ENCODE measurements at regions not wholly inside any gene's neighbourhood (a gene's known extent, or its start where the extent isn't known, plus 50 kb on each side); places are given as distances from the start of the nearest gene placed in this dataset.
"Not testable (repeated sequence)": the region's sequence is repeated elsewhere in the genome, so short reads cannot be mapped to it uniquely, and the experiment has no call there.

DNA sequence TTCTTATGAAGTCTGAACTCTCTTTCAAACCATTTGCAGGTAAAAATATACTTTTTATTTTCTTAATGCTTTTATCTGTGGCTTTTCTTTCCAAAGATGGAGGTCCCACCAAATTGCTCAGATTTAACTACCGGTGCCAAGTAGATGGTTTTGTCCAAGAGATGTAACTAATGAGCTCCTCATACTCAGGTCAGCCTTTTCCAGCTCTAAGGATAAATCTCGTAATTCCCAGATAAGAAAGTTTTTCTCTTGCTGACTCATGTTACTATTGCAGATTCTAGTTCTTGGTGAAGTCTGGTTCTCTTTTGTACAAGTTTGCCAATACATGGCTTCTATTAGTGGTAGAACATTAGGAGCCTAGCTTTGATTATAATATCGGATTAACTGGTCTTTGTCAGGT lies 550.8 kb upstream of the ZNF804A start:
- H3K79me2 ChIP-seq (ENCODE audit: low read length) = no peaks in the 10 kb centered on the region
- H3K4me2 ChIP-seq (ENCODE audit: low read length) = no peak overlapping the region
- ATAC-seq = no peak
- ChIA-PET POLR2A (ENCODE audit: unreplicated experiment) (no interaction called here), CTCF (interaction anchor here (0.5 kb wide), 1 partner anchor 42 kb away, joined by 3 read pairs; no protein-coding TSS in a partner anchor)
- DNase-seq = no peak
- no peaks in the 10 kb centered on the region for H4K20me1 ChIP-seq (ENCODE audit: low read length)
- H3F3A ChIP-seq (ENCODE audit: low read length, unreplicated experiment) = no peaks in the 10 kb centered on the region
- H3K9me2 ChIP-seq (replicated peaks; ENCODE audit: low read length) = no peaks in the 10 kb centered on the region
- no peak overlapping the region for H3K27ac ChIP-seq (ENCODE audit: low read length)
- H3K27me3 ChIP-seq (ENCODE audit: low read length) = no peaks in the 10 kb centered on the region
- H3K4me1 ChIP-seq (ENCODE audit: insufficient read depth, low read length) = no peaks in the 10 kb centered on the region
- TF ChIP-seq EZH2phosphoT487 (IDR thresholded peaks at IDR 0.05; ENCODE audit: borderline replicate concordance, low read length) = no peak
- H3K4me3 ChIP-seq (ENCODE audit: low read length) = no peak overlapping the region
- intact Hi-C loops (cut with micrococcal nuclease) = no loop called here
- no peaks in the 10 kb centered on the region for H3K36me3 ChIP-seq (ENCODE audit: low read depth, low read length)
- no TSS peak for BruUV-seq (replicated peaks)
- H3K9me3 ChIP-seq (ENCODE audit: low read length) = no peaks in the 10 kb centered on the region
- H2AFZ ChIP-seq (ENCODE audit: low read length) = no peak overlapping the region
- H3K9ac ChIP-seq (ENCODE audit: low read length) = no peak overlapping the region

DNA sequence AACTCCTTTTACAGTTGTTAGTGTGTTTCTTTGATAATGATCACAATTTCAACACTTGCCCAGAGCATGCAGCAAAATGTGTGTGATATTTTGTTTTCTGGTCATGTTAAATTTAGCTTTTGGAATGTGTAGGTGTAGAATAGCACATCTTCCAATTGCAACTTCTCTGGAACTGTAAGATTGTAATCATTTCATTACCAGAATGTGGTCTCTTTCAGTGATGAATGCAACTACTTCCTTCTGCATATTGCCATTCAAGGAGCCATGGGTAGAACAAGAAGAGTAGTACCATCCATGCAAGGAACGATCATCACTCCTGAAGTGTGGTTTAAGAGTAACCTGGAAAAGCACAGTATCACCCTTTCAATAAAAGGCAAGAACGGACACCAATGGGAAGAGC lies 548.8 kb upstream of the ZNF804A start:
- H3K27me3 ChIP-seq (ENCODE audit: low read length) = no peaks in the 10 kb centered on the region
- no peak for TF ChIP-seq EZH2phosphoT487 (IDR thresholded peaks at IDR 0.05; ENCODE audit: borderline replicate concordance, low read length)
- TF ChIP-seq, protein P1, sequence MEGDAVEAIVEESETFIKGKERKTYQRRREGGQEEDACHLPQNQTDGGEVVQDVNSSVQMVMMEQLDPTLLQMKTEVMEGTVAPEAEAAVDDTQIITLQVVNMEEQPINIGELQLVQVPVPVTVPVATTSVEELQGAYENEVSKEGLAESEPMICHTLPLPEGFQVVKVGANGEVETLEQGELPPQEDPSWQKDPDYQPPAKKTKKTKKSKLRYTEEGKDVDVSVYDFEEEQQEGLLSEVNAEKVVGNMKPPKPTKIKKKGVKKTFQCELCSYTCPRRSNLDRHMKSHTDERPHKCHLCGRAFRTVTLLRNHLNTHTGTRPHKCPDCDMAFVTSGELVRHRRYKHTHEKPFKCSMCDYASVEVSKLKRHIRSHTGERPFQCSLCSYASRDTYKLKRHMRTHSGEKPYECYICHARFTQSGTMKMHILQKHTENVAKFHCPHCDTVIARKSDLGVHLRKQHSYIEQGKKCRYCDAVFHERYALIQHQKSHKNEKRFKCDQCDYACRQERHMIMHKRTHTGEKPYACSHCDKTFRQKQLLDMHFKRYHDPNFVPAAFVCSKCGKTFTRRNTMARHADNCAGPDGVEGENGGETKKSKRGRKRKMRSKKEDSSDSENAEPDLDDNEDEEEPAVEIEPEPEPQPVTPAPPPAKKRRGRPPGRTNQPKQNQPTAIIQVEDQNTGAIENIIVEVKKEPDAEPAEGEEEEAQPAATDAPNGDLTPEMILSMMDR (conservative IDR thresholded peaks at IDR 0.05; ENCODE audit: low read depth, low read length) = no peak
- no peak for TF ChIP-seq EZH2 (IDR thresholded peaks at IDR 0.05; ENCODE audit: low read length, unreplicated experiment)
- ChIA-PET POLR2A (ENCODE audit: unreplicated experiment) (no interaction called here), CTCF (no interaction called here)
- no peaks in the 10 kb centered on the region for H3K9me3 ChIP-seq (ENCODE audit: low read length)
- no peak for DNase-seq
- H3K9me2 ChIP-seq (replicated peaks; ENCODE audit: low read length) = no peaks in the 10 kb centered on the region
- H3K27ac ChIP-seq (ENCODE audit: low read length) = no peak overlapping the region
- H3K36me3 ChIP-seq (ENCODE audit: low read depth, low read length) = no peaks in the 10 kb centered on the region
- H3F3A ChIP-seq (ENCODE audit: low read length, unreplicated experiment) = no peaks in the 10 kb centered on the region
- no peak overlapping the region for H3K4me3 ChIP-seq (ENCODE audit: low read length)
- no peak for ATAC-seq
- H4K20me1 ChIP-seq (ENCODE audit: low read length) = no peaks in the 10 kb centered on the region
- H3K9ac ChIP-seq (ENCODE audit: low read length) = no peak overlapping the region
- H3K4me1 ChIP-seq (ENCODE audit: insufficient read depth, low read length) = peaks cover 9% of the 10 kb centered on the region
- H3K79me2 ChIP-seq (ENCODE audit: low read length) = no peaks in the 10 kb centered on the region
- intact Hi-C loops (cut with micrococcal nuclease) = no loop called here
- no peak overlapping the region for H3K4me2 ChIP-seq (ENCODE audit: low read length)
- H2AFZ ChIP-seq (ENCODE audit: low read length) = no peak overlapping the region
- no TSS peak for BruUV-seq (replicated peaks)

DNA sequence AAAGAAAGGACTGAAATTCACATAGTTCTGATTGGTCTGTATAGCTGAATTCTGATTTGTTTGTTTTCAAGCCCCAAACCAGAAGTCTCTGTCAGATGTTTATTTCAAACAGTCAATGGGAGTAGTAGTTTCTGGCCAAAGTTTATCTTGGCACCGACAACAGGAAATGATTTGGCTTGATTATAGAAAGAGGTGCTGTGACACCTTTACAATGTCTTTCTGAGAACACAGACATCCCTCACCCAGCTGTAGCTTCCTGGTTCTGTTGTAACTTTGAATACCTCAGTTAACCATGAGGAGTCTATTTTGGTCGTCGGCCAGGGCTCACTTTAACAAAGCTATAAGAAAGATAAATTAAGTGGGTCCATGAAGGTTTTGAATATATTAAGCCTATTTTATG lies 545.0 kb upstream of the ZNF804A start:
- Histone ChIP-seq H3K79me2 (ENCODE audit: low read length) (no peaks in the 10 kb centered on the region), H4K20me1 (ENCODE audit: low read length) (no peaks in the 10 kb centered on the region), H3K4me1 (ENCODE audit: insufficient read depth, low read length) (peaks cover 9% of the 10 kb centered on the region), H2AFZ (ENCODE audit: low read length) (no peak overlapping the region), H3K36me3 (ENCODE audit: low read depth, low read length) (no peaks in the 10 kb centered on the region), H3K4me3 (ENCODE audit: low read length) (no peak overlapping the region), H3K27ac (ENCODE audit: low read length) (no peak overlapping the region), H3K9me3 (ENCODE audit: low read length) (no peaks in the 10 kb centered on the region), H3K9me2 (replicated peaks; ENCODE audit: low read length) (no peaks in the 10 kb centered on the region), H3K27me3 (ENCODE audit: low read length) (no peaks in the 10 kb centered on the region), H3F3A (ENCODE audit: low read length, unreplicated experiment) (no peaks in the 10 kb centered on the region), H3K9ac (ENCODE audit: low read length) (no peak overlapping the region), H3K4me2 (ENCODE audit: low read length) (no peak overlapping the region)
- intact Hi-C loops (cut with micrococcal nuclease) = loop anchor here (1.0 to 5.0 kb wide), 2 partner anchors 56 to 185 kb away; no protein-coding TSS in a partner anchor
- POLR2A ChIA-PET (ENCODE audit: unreplicated experiment) = no interaction called here
- BruUV-seq (replicated peaks) = no TSS peak
- peak; percentile 76 for ATAC-seq
- CTCF ChIA-PET = interaction anchor here (0.6 to 0.7 kb wide), 2 partner anchors 492 to 772 kb away, joined by 3 to 5 read pairs; no protein-coding TSS in a partner anchor
- TF ChIP-seq, protein P1 (conservative IDR thresholded peaks at IDR 0.05; ENCODE audit: low read depth, low read length) = no peak
- no peak for TF ChIP-seq EZH2phosphoT487 (IDR thresholded peaks at IDR 0.05; ENCODE audit: borderline replicate concordance, low read length)
- TF ChIP-seq EZH2 (IDR thresholded peaks at IDR 0.05; ENCODE audit: low read length, unreplicated experiment) = no peak
- DNase-seq = peak; percentile 62

DNA sequence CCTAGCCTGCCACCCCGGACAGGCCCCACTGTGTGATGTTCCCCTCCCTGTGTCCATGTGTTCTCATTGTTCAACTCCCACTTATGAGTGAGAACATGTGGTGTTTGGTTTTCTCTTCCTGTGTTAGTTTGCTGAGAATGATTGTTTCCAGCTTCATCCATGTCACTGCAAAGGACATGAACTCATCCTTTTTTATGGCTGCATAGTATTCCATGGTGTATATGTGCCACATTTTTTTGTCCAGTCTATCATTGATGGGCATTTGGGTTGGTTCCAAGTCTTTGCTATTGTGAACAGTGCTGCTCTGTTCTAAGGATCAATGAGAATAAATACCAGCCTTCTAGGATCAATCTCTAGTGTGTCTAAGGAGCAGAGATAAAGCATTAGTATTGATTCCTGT lies 543.9 kb upstream of the ZNF804A start:
- intact Hi-C loops (cut with micrococcal nuclease) = loop anchor here (5.0 kb wide), 1 partner anchor 57 kb away; no protein-coding TSS in a partner anchor
- H3K9me3 ChIP-seq (ENCODE audit: low read length); ATAC-seq; H3F3A ChIP-seq (ENCODE audit: low read length, unreplicated experiment); H3K79me2 ChIP-seq (ENCODE audit: low read length); H2AFZ ChIP-seq (ENCODE audit: low read length); H3K4me2 ChIP-seq (ENCODE audit: low read length); H3K9me2 ChIP-seq (replicated peaks; ENCODE audit: low read length); H3K4me3 ChIP-seq (ENCODE audit: low read length); POLR2A ChIA-PET (ENCODE audit: unreplicated experiment); DNase-seq; H3K4me1 ChIP-seq (ENCODE audit: insufficient read depth, low read length); H3K9ac ChIP-seq (ENCODE audit: low read length); H4K20me1 ChIP-seq (ENCODE audit: low read length); CTCF ChIA-PET; H3K27me3 ChIP-seq (ENCODE audit: low read length); BruUV-seq (replicated peaks); H3K27ac ChIP-seq (ENCODE audit: low read length); H3K36me3 ChIP-seq (ENCODE audit: low read depth, low read length): not testable (repeated sequence)
